ENCODE measurements at regions not wholly inside any gene's neighbourhood (a gene's known extent, or its start where the extent isn't known, plus 50 kb on each side); places are given as distances from the start of the nearest gene placed in this dataset.

GRCh38 chr6:27081188-27081587, 166.3 kb upstream of the PRSS16 start:
- Histone ChIP-seq H2AFZ (ENCODE audit: control insufficient read depth, low read length) (no peak overlapping the region), H3K4me3 (ENCODE audit: control insufficient read depth in 2 of 3, extremely low read depth in 1 of 3, insufficient read depth in 2 of 3, low read depth in 1 of 3, low read length in 3 of 3) (no peak overlapping the region), H3K79me2 (ENCODE audit: control insufficient read depth, insufficient read depth, low read length) (no peaks in the 10 kb centered on the region), H3K4me1 (ENCODE audit: control insufficient read depth, extremely low read depth, insufficient read depth, low read length) (no peaks in the 10 kb centered on the region), H3K9ac (ENCODE audit: control insufficient read depth, extremely low read depth, insufficient read depth, low read length) (no peak overlapping the region), H4K20me1 (ENCODE audit: control insufficient read depth, extremely low read depth, insufficient read depth, low read length) (no peaks in the 10 kb centered on the region), H3K9me3 (ENCODE audit: control insufficient read depth, low read depth, low read length) (no peaks in the 10 kb centered on the region), H3K36me3 (ENCODE audit: control insufficient read depth in 2 of 2, extremely low read depth in 1 of 2, insufficient read depth in 2 of 2, low read length in 2 of 2) (no peaks in the 10 kb centered on the region), H3K4me2 (ENCODE audit: control insufficient read depth, extremely low read depth, insufficient read depth, low read depth, low read length) (no peak overlapping the region), H3K27me3 (ENCODE audit: control insufficient read depth, extremely low read depth, insufficient read depth, low read length) (peaks cover 3% of the 10 kb centered on the region), H3K9me1 (ENCODE audit: control insufficient read depth, extremely low read depth, insufficient read depth, low read length) (no peaks in the 10 kb centered on the region), H3K27ac (ENCODE audit: control insufficient read depth, insufficient read depth, low read length) (no peak overlapping the region)
- no peak for TF ChIP-seq CTCF (optimal IDR thresholded peaks at IDR 0.05 in 1 of 3, IDR thresholded peaks at IDR 0.05 in 1 of 3, conservative IDR thresholded peaks at IDR 0.05 in 1 of 3; ENCODE audit: extremely low read depth in 1 of 3, insufficient read depth in 2 of 3, low read length in 3 of 3)
- no peak for TF ChIP-seq EZH2 (IDR thresholded peaks at IDR 0.05; ENCODE audit: low read length)
- DNase-seq (ENCODE audit: low read depth, low spot score) (no peak), FAIRE-seq (no peak)
- dilution Hi-C loops (cut with MboI; ENCODE audit: extremely low pct_ligation_motif_present, low sequenced_read_pairs), result no loop called here

- H3K79me2 ChIP-seq (ENCODE audit: control insufficient read depth, insufficient read depth, low read length), result no peaks in the 10 kb centered on the region
- dilution Hi-C loops (cut with MboI; ENCODE audit: extremely low pct_ligation_motif_present, low sequenced_read_pairs), result no loop called here
- TF ChIP-seq EZH2 (IDR thresholded peaks at IDR 0.05; ENCODE audit: low read length), result no peak
- no peak for TF ChIP-seq CTCF (optimal IDR thresholded peaks at IDR 0.05 in 1 of 3, IDR thresholded peaks at IDR 0.05 in 1 of 3, conservative IDR thresholded peaks at IDR 0.05 in 1 of 3; ENCODE audit: extremely low read depth in 1 of 3, insufficient read depth in 2 of 3, low read length in 3 of 3)
- no peak overlapping the region for H3K9ac ChIP-seq (ENCODE audit: control insufficient read depth, extremely low read depth, insufficient read depth, low read length)
- H3K4me1 ChIP-seq (ENCODE audit: control insufficient read depth, extremely low read depth, insufficient read depth, low read length), result no peaks in the 10 kb centered on the region
- no peaks in the 10 kb centered on the region for H3K9me1 ChIP-seq (ENCODE audit: control insufficient read depth, extremely low read depth, insufficient read depth, low read length)
- no peak for FAIRE-seq
- no peak overlapping the region for H3K4me2 ChIP-seq (ENCODE audit: control insufficient read depth, extremely low read depth, insufficient read depth, low read depth, low read length)
- no peak overlapping the region for H3K27ac ChIP-seq (ENCODE audit: control insufficient read depth, insufficient read depth, low read length)
- H4K20me1 ChIP-seq (ENCODE audit: control insufficient read depth, extremely low read depth, insufficient read depth, low read length), result no peaks in the 10 kb centered on the region
- H3K36me3 ChIP-seq (ENCODE audit: control insufficient read depth in 2 of 2, extremely low read depth in 1 of 2, insufficient read depth in 2 of 2, low read length in 2 of 2), result no peaks in the 10 kb centered on the region
- no peaks in the 10 kb centered on the region for H3K9me3 ChIP-seq (ENCODE audit: control insufficient read depth, low read depth, low read length)
- no peak for DNase-seq (ENCODE audit: low read depth, low spot score)
- H3K27me3 ChIP-seq (ENCODE audit: control insufficient read depth, extremely low read depth, insufficient read depth, low read length), result peaks cover 3% of the 10 kb centered on the region
- H2AFZ ChIP-seq (ENCODE audit: control insufficient read depth, low read length), result no peak overlapping the region
- no peak overlapping the region for H3K4me3 ChIP-seq (ENCODE audit: control insufficient read depth in 2 of 3, extremely low read depth in 1 of 3, insufficient read depth in 2 of 3, low read depth in 1 of 3, low read length in 3 of 3)
Observed at GRCh38 chr6:27081931-27082330, 165.6 kb upstream of the PRSS16 start.
